NCI-H187 (cell line): ENCODE measurements at regions not wholly inside any gene's neighbourhood (a gene's known extent, or its start where the extent isn't known, plus 50 kb on each side); places are given as distances from the start of the nearest gene placed in this dataset.

Experiments used
- DNase-seq, 2 experiments: peaks; one replicate each; lab custom pipeline; 2025; lab: John Stamatoyannopoulos, UW

- DNase-seq = no peak
Observed at GRCh38 chr2:19717446-19717845, 184.3 kb downstream of the TTC32 start.

- no peak for DNase-seq
Observed at GRCh38 chr2:19714926-19715325, 186.9 kb downstream of the TTC32 start.

GRCh38 chr2:19712850-19713249, 188.9 kb downstream of the TTC32 start:
- no peak for DNase-seq

GRCh38 chr2:19711470-19712372, 190.1 kb downstream of the TTC32 start:
- DNase-seq = no peak

GRCh38 chr2:19710230-19710629, 191.6 kb downstream of the TTC32 start:
- no peak for DNase-seq

- DNase-seq = no peak
Observed at GRCh38 chr2:19709553-19709952, 192.2 kb downstream of the TTC32 start.

- no peak for DNase-seq
Observed at GRCh38 chr2:19708776-19709175, 193.0 kb downstream of the TTC32 start.

- DNase-seq = no peak
Observed at GRCh38 chr2:19706332-19706731, 195.5 kb downstream of the TTC32 start.

GRCh38 chr2:19702267-19702666, 199.5 kb downstream of the TTC32 start:
- no peak for DNase-seq

- DNase-seq = no peak
Observed at GRCh38 chr2:19700861-19701585, 200.8 kb downstream of the TTC32 start.

GRCh38 chr2:19697131-19697530, 204.7 kb downstream of the TTC32 start:
- DNase-seq = no peak

- no peak for DNase-seq
Observed at GRCh38 chr2:19695706-19696105, 206.1 kb downstream of the TTC32 start.

- DNase-seq = no peak
Observed at GRCh38 chr2:19691892-19692291, 209.9 kb downstream of the TTC32 start.

GRCh38 chr2:19690429-19690828, 211.4 kb downstream of the TTC32 start:
- DNase-seq = no peak

- no peak for DNase-seq
Observed at GRCh38 chr2:19689646-19690168, 212.1 kb downstream of the TTC32 start.

GRCh38 chr2:19688059-19688458, 213.7 kb downstream of the TTC32 start:
- DNase-seq = no peak

GRCh38 chr2:19687017-19687659, 214.6 kb downstream of the TTC32 start:
- DNase-seq = no peak

- DNase-seq = no peak
Observed at GRCh38 chr2:19686439-19686838, 215.3 kb downstream of the TTC32 start.

- DNase-seq = no peak
Observed at GRCh38 chr2:19685731-19686130, 216.1 kb downstream of the TTC32 start.

GRCh38 chr2:19684516-19684915, 217.3 kb downstream of the TTC32 start:
- no peak for DNase-seq

GRCh38 chr2:19683556-19683955, 218.2 kb downstream of the TTC32 start:
- DNase-seq = no peak

GRCh38 chr2:19682493-19682892, 219.3 kb downstream of the TTC32 start:
- DNase-seq = no peak
